K562 (cell line): ENCODE measurements at regions not wholly inside any gene's neighbourhood (a gene's known extent, or its start where the extent isn't known, plus 50 kb on each side); places are given as distances from the start of the nearest gene placed in this dataset.

ENCODE experiments used
- ATAC-seq: fragments of 200-7000 bp; cut with Tn5 transposase; 3 replicates; pipeline ENCODE4 v1.9.1; 2020; ENCODE audit warnings: moderate library complexity
- BruUV-seq: library from RNA; stranded (reverse); fragments of 400-500 nt; replicated peaks from 2 replicates; lab custom pipeline; 2021; lab: Mats Ljungman, UMichigan
- CTCF ChIA-PET: fragments of 300-600 bp; formaldehyde crosslinking; extraction: SDS; loops from one replicate; lab custom pipeline; 2021; ENCODE audit warnings: low intra/inter-chr PET ratio; lab: Yijun Ruan, JAX
- POLR2A ChIA-PET: fragments of 300-600, 350-650 bp; sonication (Branson Sonifier 250); formaldehyde crosslinking; extraction: SDS; loops from one replicate; lab custom pipeline; 2021; ENCODE audit warnings: antibody characterized with exemption, inconsistent platforms; lab: Yijun Ruan, JAX
- DNase-seq, 4 experiments: peaks; one replicate each; pipeline versions ENCODE4 v3.0.0 to v3.0.0-alpha.2; 2011 to 2018; ENCODE audit warnings: low spot score in 3 of 4, mixed read lengths in 3 of 4; ENCODE audit errors: extremely low read depth in 1 of 4
- FAIRE-seq: peaks from 2 replicates; lab custom pipeline; 2011; peaks lifted over from hg19 to GRCh38; lab: Jason Lieb, UNC
- H2AFZ ChIP-seq: 2 replicates; pipeline ENCODE4 v1.6.0; 2011; ENCODE audit warnings: low read depth, low read length, control low read depth, inconsistent platforms
- H3K27ac ChIP-seq: fragments of 200-600 bp; 3 replicates; pipeline ENCODE4 v1.8.0; 2011; ENCODE audit warnings: low read depth, mild to moderate bottlenecking, control low read depth, inconsistent platforms, low read length, moderate library complexity, mixed read lengths; ENCODE audit errors: extremely low read depth
- H3K27me3 ChIP-seq, 2 experiments: fragments of 300-600 bp in 1 of 2; 2 replicates in 1 of 2; 3 replicates in 1 of 2; pipeline versions ENCODE4 v1.6.0 to v1.8.0; 2011; ENCODE audit warnings: inconsistent platforms in 2 of 2, low read length in 2 of 2, mild to moderate bottlenecking in 1 of 2, mixed read lengths in 1 of 2, moderate library complexity in 1 of 2; ENCODE audit not compliant: control insufficient read depth in 2 of 2, insufficient read depth in 2 of 2
- H3K36me3 ChIP-seq: fragments of 300-600 bp; 3 replicates; pipeline ENCODE4 v1.8.0; 2011; ENCODE audit warnings: mild to moderate bottlenecking, low read length, inconsistent platforms; ENCODE audit not compliant: control insufficient read depth, insufficient read depth
- H3K4me1 ChIP-seq, 2 experiments: fragments of 200-600 bp in 1 of 2; replicated peaks in 1 of 2; 2 replicates in 1 of 2; 3 replicates in 1 of 2; pipeline versions ENCODE4 v1.5.1 to v1.8.0; 2011; ENCODE audit warnings: inconsistent platforms in 2 of 2, low read length in 2 of 2, mild to moderate bottlenecking in 1 of 2, mixed read lengths in 1 of 2, moderate library complexity in 1 of 2; ENCODE audit not compliant: control insufficient read depth in 2 of 2, insufficient read depth in 2 of 2
- H3K4me2 ChIP-seq: 2 replicates; pipeline ENCODE4 v1.6.1; 2011; ENCODE audit warnings: low read length, control low read depth, inconsistent platforms, mixed read lengths; ENCODE audit not compliant: insufficient read depth
- H3K4me3 ChIP-seq: fragments of 200-600 bp; sonication (generic), shearing (Covaris generic); 2 replicates; pipeline ENCODE4 v1.5.1; 2016; ENCODE audit warnings: control low read depth, inconsistent platforms
- H3K79me2 ChIP-seq: fragments of 200-600 bp; 3 replicates; pipeline ENCODE4 v1.8.0; 2011; ENCODE audit warnings: low read length, inconsistent platforms; ENCODE audit not compliant: control insufficient read depth, insufficient read depth
- H3K9ac ChIP-seq, 2 experiments: 2 replicates each; pipeline versions ENCODE4 v1.6.0 to v1.6.1; 2011; ENCODE audit warnings: low read depth in 2 of 2, low read length in 2 of 2, control low read depth in 1 of 2, inconsistent platforms in 1 of 2, mild to moderate bottlenecking in 1 of 2, mixed read lengths in 1 of 2; ENCODE audit not compliant: insufficient read depth in 1 of 2
- H3K9me1 ChIP-seq: one replicate; pipeline ENCODE4 v1.6.0; 2011; ENCODE audit warnings: inconsistent platforms, mild to moderate bottlenecking, low read length, moderate library complexity; ENCODE audit not compliant: control insufficient read depth, insufficient read depth
- H3K9me3 ChIP-seq: replicated peaks from 2 replicates; pipeline ENCODE4 v1.5.1; 2011; ENCODE audit warnings: low read depth, low read length, inconsistent platforms; ENCODE audit not compliant: control insufficient read depth, insufficient read depth
- H4K20me1 ChIP-seq: replicated peaks from 2 replicates; pipeline ENCODE4 v1.6.1; 2011; ENCODE audit warnings: low read length, inconsistent platforms, mixed read lengths; ENCODE audit not compliant: control insufficient read depth, insufficient read depth
- BCL6 ChIP-seq: fragments of 250-450 bp; sonication (Bioruptor Pico); IDR thresholded peaks from 2 replicates; pipeline ENCODE4 v1.4.0; 2020
- CHCHD3 ChIP-seq: fragments of 250-450 bp; sonication (Bioruptor Pico); IDR thresholded peaks from 2 replicates; pipeline ENCODE4 v2.1.2; 2022; ENCODE audit warnings: mild to moderate bottlenecking
- HNRNPL ChIP-seq: fragments of 200-400 bp; formaldehyde crosslinking; IDR thresholded peaks from 2 replicates; pipeline ENCODE4 v1.6.1; 2017; ENCODE audit warnings: low read depth, mild to moderate bottlenecking, low read length
- KLF16 ChIP-seq: IDR thresholded peaks from 2 replicates; pipeline ENCODE4 v1.6.1; 2016; ENCODE audit warnings: antibody characterized with exemption
- NR2C2 ChIP-seq, 2 experiments: fragments of 200-800 bp in 1 of 2; sonication (Bioruptor generic) in 1 of 2; sonication (generic) in 1 of 2; formaldehyde crosslinking in 1 of 2; IDR thresholded peaks; 2 replicates each; pipeline versions ENCODE4 v1.6.1 to v1.8.0; 2016 to 2022; ENCODE audit warnings: mild to moderate bottlenecking in 1 of 2, missing compliant biosample characterization in 1 of 2, missing genetic modification characterization in 1 of 2, missing genetic modification reagents in 1 of 2
- POLR2B ChIP-seq: fragments of 450-650 bp; IDR thresholded peaks from 2 replicates; pipeline ENCODE4 v1.6.1; 2018; ENCODE audit warnings: low read depth; ENCODE audit not compliant: partially characterized antibody
- TARDBP ChIP-seq: fragments of 450-650 bp; IDR thresholded peaks from 2 replicates; pipeline ENCODE4 v1.6.1; 2016
- ZNF76 ChIP-seq: fragments of 250-450 bp; sonication (Bioruptor Pico); IDR thresholded peaks from 2 replicates; pipeline ENCODE4 v1.4.0; 2020; ENCODE audit warnings: mild to moderate bottlenecking, moderate library complexity, borderline replicate concordance
- ZNF830 ChIP-seq: fragments of 250-450 bp; sonication (Bioruptor Pico); IDR thresholded peaks from 2 replicates; pipeline ENCODE4 v1.5.0; 2021; ENCODE audit warnings: mild to moderate bottlenecking
- WGBS: fragments of 100-300 bp; shearing (Covaris generic); methylation state at CpG from one replicate; pipeline ENCODE4 v1.1.6; 2016; ENCODE audit warnings: low coverage, mixed read lengths; ENCODE audit not compliant: insufficient coverage; ENCODE audit errors: missing lambda C conversion rate; 5-methylcytosine and 5-hydroxymethylcytosine counted together
- in situ Hi-C: fragments of 300-500 bp; cut with MboI; formaldehyde crosslinking; loops from 4 replicates; pipeline ENCODE4 v1.15.0; 2018; ENCODE audit warnings: inconsistent platforms, mixed read lengths
- intact Hi-C: fragments of 100-400 bp; cut with micrococcal nuclease; formaldehyde crosslinking; loops from 2 replicates; pipeline ENCODE4 v1.14.2; 2022
- TF ChIP-seq, protein P1 (sequence below), 2 experiments: IDR thresholded peaks; 2 replicates each; pipeline ENCODE4 v1.6.1; 2011; ENCODE audit warnings: borderline replicate concordance in 1 of 2, control low read depth in 1 of 2, low read depth in 1 of 2, low read length in 1 of 2, mild to moderate bottlenecking in 1 of 2, mixed read lengths in 1 of 2, moderate library complexity in 1 of 2; ENCODE audit not compliant: insufficient read depth in 1 of 2, insufficient read length in 1 of 2, poor library complexity in 1 of 2, severe bottlenecking in 1 of 2; ENCODE audit errors: extremely low read depth in 1 of 2

DNA sequence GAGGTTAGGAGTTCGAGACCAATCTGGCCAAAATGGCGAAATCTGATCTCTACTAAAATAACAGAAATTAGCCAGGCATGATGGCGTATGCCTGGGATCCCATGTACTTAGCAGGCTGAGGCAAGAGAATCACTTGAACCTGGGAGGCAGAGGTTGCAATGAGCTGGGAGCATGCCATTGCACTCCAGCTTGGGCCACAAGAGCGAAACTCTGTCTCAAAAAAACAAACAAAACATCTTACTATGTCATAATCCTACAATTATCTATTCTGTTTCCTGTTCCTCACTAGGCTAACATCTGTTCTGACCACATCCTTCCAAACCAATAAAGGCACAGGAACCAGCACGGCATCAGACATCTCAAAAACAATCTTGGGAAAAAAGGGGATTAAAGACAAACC lies 361.8 kb upstream of the UBE2E3 start (continued):
- TF ChIP-seq NR2C2 (CRISPR knock-in tag; IDR thresholded peaks at IDR 0.05), result no peak
- TF ChIP-seq NR2C2 (tag; IDR thresholded peaks at IDR 0.05), result no peak
- no peak for TF ChIP-seq CHCHD3
- no peak for TF ChIP-seq ZNF76 (CRISPR knock-in tag)
- no peak for TF ChIP-seq POLR2B
- TF ChIP-seq BCL6, result no peak
- TF ChIP-seq, protein P1, sequence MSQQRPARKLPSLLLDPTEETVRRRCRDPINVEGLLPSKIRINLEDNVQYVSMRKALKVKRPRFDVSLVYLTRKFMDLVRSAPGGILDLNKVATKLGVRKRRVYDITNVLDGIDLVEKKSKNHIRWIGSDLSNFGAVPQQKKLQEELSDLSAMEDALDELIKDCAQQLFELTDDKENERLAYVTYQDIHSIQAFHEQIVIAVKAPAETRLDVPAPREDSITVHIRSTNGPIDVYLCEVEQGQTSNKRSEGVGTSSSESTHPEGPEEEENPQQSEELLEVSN (IDR thresholded peaks at IDR 0.05; ENCODE audit: borderline replicate concordance in 1 of 2, extremely low read depth in 1 of 2, insufficient read depth in 1 of 2, insufficient read length in 1 of 2, low read depth in 1 of 2, low read length in 1 of 2, poor library complexity in 1 of 2, severe bottlenecking in 1 of 2), result no peak

DNA sequence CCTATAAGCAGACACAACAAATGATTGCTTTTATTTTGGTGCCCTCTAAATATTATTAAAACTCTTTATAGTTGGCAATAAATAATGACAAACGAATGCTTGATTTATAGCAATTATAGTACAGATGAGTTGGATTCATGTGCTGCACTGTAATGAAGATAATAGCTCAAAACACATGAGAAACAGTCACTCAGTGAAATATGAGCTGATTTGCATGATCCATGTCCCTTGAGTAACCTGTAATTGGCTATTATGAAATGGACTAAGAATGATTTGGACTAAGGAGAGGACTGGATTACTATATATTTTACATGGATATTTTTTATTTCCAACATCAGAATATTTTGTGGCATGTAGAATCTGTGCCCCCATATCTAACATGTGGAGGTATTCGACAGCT lies 365.6 kb upstream of the UBE2E3 start:
- Histone ChIP-seq H3K9ac (no peak overlapping the region), H2AFZ (no peak overlapping the region), H4K20me1 (no peaks in the 10 kb centered on the region), H3K79me2 (no peaks in the 10 kb centered on the region), H3K4me3 (no peak overlapping the region), H3K9me3 (no peaks in the 10 kb centered on the region), H3K27me3 (no peaks in the 10 kb centered on the region), H3K9me1 (no peaks in the 10 kb centered on the region), H3K4me1 (no peaks in the 10 kb centered on the region), H3K36me3 (no peaks in the 10 kb centered on the region), H3K4me2 (no peak overlapping the region), H3K27ac (no peak overlapping the region)
- ChIA-PET CTCF (no interaction called here), POLR2A (no interaction called here)
- 0% methylated on average over 2 of the region's 2 CpGs for WGBS
- TF ChIP-seq HNRNPL, result no peak
- no peak for TF ChIP-seq TARDBP
- no peak for TF ChIP-seq KLF16
- no peak for TF ChIP-seq ZNF830 (CRISPR knock-in tag)
- no peak for ATAC-seq
- in situ Hi-C loops (no loop called here), intact Hi-C loops (no loop called here)
- FAIRE-seq, result no peak
- DNase-seq, result no peak
- BruUV-seq, result no TSS peak
